ENCODE measurements at regions not wholly inside any gene's neighbourhood (a gene's known extent, or its start where the extent isn't known, plus 50 kb on each side); places are given as distances from the start of the nearest gene placed in this dataset.

GRCh38 chr14:92258934-92259333 lies 64.0 kb upstream of the SLC24A4 start:
- no peaks in the 10 kb centered on the region for H3K27me3 Mint-ChIP-seq (ENCODE audit: unreplicated experiment)
- TF ChIP-seq CTCF (IDR thresholded peaks at IDR 0.05; ENCODE audit: partially characterized antibody, unreplicated experiment) = no peak
- no peaks in the 10 kb centered on the region for H3K9me3 Mint-ChIP-seq (ENCODE audit: unreplicated experiment)
- no peak overlapping the region for H3K27ac Mint-ChIP-seq (ENCODE audit: unreplicated experiment)
- no peak overlapping the region for H3K4me3 Mint-ChIP-seq (ENCODE audit: unreplicated experiment)
- H3K36me3 Mint-ChIP-seq (ENCODE audit: unreplicated experiment) = no peaks in the 10 kb centered on the region
- DNase-seq = no peak
- H3K4me1 Mint-ChIP-seq (ENCODE audit: low read depth, unreplicated experiment) = peaks cover 8% of the 10 kb centered on the region

GRCh38 chr14:92259613-92260357 lies 63.2 kb upstream of the SLC24A4 start:
- H3K27me3 Mint-ChIP-seq (ENCODE audit: unreplicated experiment) = no peaks in the 10 kb centered on the region
- H3K9me3 Mint-ChIP-seq (ENCODE audit: unreplicated experiment) = no peaks in the 10 kb centered on the region
- peaks cover 2% of the 10 kb centered on the region for H3K4me1 Mint-ChIP-seq (ENCODE audit: low read depth, unreplicated experiment)
- no peak overlapping the region for H3K27ac Mint-ChIP-seq (ENCODE audit: unreplicated experiment)
- no peak for TF ChIP-seq CTCF (IDR thresholded peaks at IDR 0.05; ENCODE audit: partially characterized antibody, unreplicated experiment)
- H3K36me3 Mint-ChIP-seq (ENCODE audit: unreplicated experiment) = no peaks in the 10 kb centered on the region
- no peak for DNase-seq
- no peak overlapping the region for H3K4me3 Mint-ChIP-seq (ENCODE audit: unreplicated experiment)

GRCh38 chr14:92263681-92264080 lies 59.3 kb upstream of the SLC24A4 start:
- Mint-ChIP-seq H3K27me3 (ENCODE audit: unreplicated experiment) (no peaks in the 10 kb centered on the region), H3K4me1 (ENCODE audit: low read depth, unreplicated experiment) (no peaks in the 10 kb centered on the region), H3K4me3 (ENCODE audit: unreplicated experiment) (no peak overlapping the region), H3K27ac (ENCODE audit: unreplicated experiment) (no peak overlapping the region), H3K36me3 (ENCODE audit: unreplicated experiment) (no peaks in the 10 kb centered on the region), H3K9me3 (ENCODE audit: unreplicated experiment) (no peaks in the 10 kb centered on the region)
- no peak for DNase-seq
- no peak for TF ChIP-seq CTCF (IDR thresholded peaks at IDR 0.05; ENCODE audit: partially characterized antibody, unreplicated experiment)

GRCh38 chr14:92264195-92264594 lies 58.8 kb upstream of the SLC24A4 start:
- no peak for DNase-seq
- no peaks in the 10 kb centered on the region for H3K36me3 Mint-ChIP-seq (ENCODE audit: unreplicated experiment)
- no peaks in the 10 kb centered on the region for H3K9me3 Mint-ChIP-seq (ENCODE audit: unreplicated experiment)
- H3K4me3 Mint-ChIP-seq (ENCODE audit: unreplicated experiment) = no peak overlapping the region
- H3K27me3 Mint-ChIP-seq (ENCODE audit: unreplicated experiment) = no peaks in the 10 kb centered on the region
- no peaks in the 10 kb centered on the region for H3K4me1 Mint-ChIP-seq (ENCODE audit: low read depth, unreplicated experiment)
- H3K27ac Mint-ChIP-seq (ENCODE audit: unreplicated experiment) = no peak overlapping the region
- TF ChIP-seq CTCF (IDR thresholded peaks at IDR 0.05; ENCODE audit: partially characterized antibody, unreplicated experiment) = no peak

GRCh38 chr14:92266216-92266615 lies 56.7 kb upstream of the SLC24A4 start:
- H3K27ac Mint-ChIP-seq (ENCODE audit: unreplicated experiment) = no peak overlapping the region
- DNase-seq = no peak
- no peak overlapping the region for H3K4me3 Mint-ChIP-seq (ENCODE audit: unreplicated experiment)
- no peak for TF ChIP-seq CTCF (IDR thresholded peaks at IDR 0.05; ENCODE audit: partially characterized antibody, unreplicated experiment)
- no peaks in the 10 kb centered on the region for H3K27me3 Mint-ChIP-seq (ENCODE audit: unreplicated experiment)
- peaks cover 1% of the 10 kb centered on the region for H3K9me3 Mint-ChIP-seq (ENCODE audit: unreplicated experiment)
- H3K4me1 Mint-ChIP-seq (ENCODE audit: low read depth, unreplicated experiment) = no peaks in the 10 kb centered on the region
- H3K36me3 Mint-ChIP-seq (ENCODE audit: unreplicated experiment) = peaks cover 5% of the 10 kb centered on the region

All from glutamatergic neuron (in vitro differentiated cells).